ENCODE measurements at regions not wholly inside any gene's neighbourhood (a gene's known extent, or its start where the extent isn't known, plus 50 kb on each side); places are given as distances from the start of the nearest gene placed in this dataset.
"Not testable (repeated sequence)": the region's sequence is repeated elsewhere in the genome, so short reads cannot be mapped to it uniquely, and the experiment has no call there.

- H3K4me3 Mint-ChIP-seq, H3K27me3 Mint-ChIP-seq: not testable (repeated sequence)
Observed at GRCh38 chr2:87582152-87582551, 165.7 kb upstream of the PLGLB2 start.

GRCh38 chr2:87582579-87582978 is 165.3 kb upstream of the PLGLB2 start:
- not testable (repeated sequence) for H3K36me3 Mint-ChIP-seq; H3K4me3 Mint-ChIP-seq; H3K27me3 Mint-ChIP-seq; H3K4me1 Mint-ChIP-seq (ENCODE audit: low read depth); H3K27ac Mint-ChIP-seq; H3K9me3 Mint-ChIP-seq (ENCODE audit: low read depth)

More at GRCh38 chr2:87582152-87582551, 165.7 kb upstream of the PLGLB2 start:
- H3K4me1 Mint-ChIP-seq (ENCODE audit: low read depth); H3K9me3 Mint-ChIP-seq (ENCODE audit: low read depth); H3K36me3 Mint-ChIP-seq; H3K27ac Mint-ChIP-seq: not testable (repeated sequence)

- H3K27me3 Mint-ChIP-seq; H3K4me3 Mint-ChIP-seq; H3K36me3 Mint-ChIP-seq; H3K9me3 Mint-ChIP-seq (ENCODE audit: low read depth); H3K4me1 Mint-ChIP-seq (ENCODE audit: low read depth); H3K27ac Mint-ChIP-seq: not testable (repeated sequence)
Observed at GRCh38 chr2:87583370-87583769, 164.5 kb upstream of the PLGLB2 start.

- not testable (repeated sequence) for H3K36me3 Mint-ChIP-seq; H3K4me3 Mint-ChIP-seq; H3K27me3 Mint-ChIP-seq; H3K9me3 Mint-ChIP-seq (ENCODE audit: low read depth); H3K4me1 Mint-ChIP-seq (ENCODE audit: low read depth)
- H3K27ac Mint-ChIP-seq, result peak overlapping the region; percentile 28
Observed at GRCh38 chr2:87583803-87584202, 164.1 kb upstream of the PLGLB2 start.

- H3K27me3 Mint-ChIP-seq; H3K27ac Mint-ChIP-seq; H3K4me3 Mint-ChIP-seq; H3K36me3 Mint-ChIP-seq; H3K4me1 Mint-ChIP-seq (ENCODE audit: low read depth); H3K9me3 Mint-ChIP-seq (ENCODE audit: low read depth): not testable (repeated sequence)
Observed at GRCh38 chr2:87584268-87584906, 163.5 kb upstream of the PLGLB2 start.

- H3K4me3 Mint-ChIP-seq; H3K4me1 Mint-ChIP-seq (ENCODE audit: low read depth); H3K27ac Mint-ChIP-seq; H3K27me3 Mint-ChIP-seq; H3K36me3 Mint-ChIP-seq; H3K9me3 Mint-ChIP-seq (ENCODE audit: low read depth): not testable (repeated sequence)
Observed at GRCh38 chr2:87587934-87588333, 160.0 kb upstream of the PLGLB2 start.

- H3K4me1 Mint-ChIP-seq (ENCODE audit: low read depth); H3K36me3 Mint-ChIP-seq; H3K4me3 Mint-ChIP-seq; H3K9me3 Mint-ChIP-seq (ENCODE audit: low read depth); H3K27ac Mint-ChIP-seq; H3K27me3 Mint-ChIP-seq: not testable (repeated sequence)
Observed at GRCh38 chr2:87592974-87593373, 154.9 kb upstream of the PLGLB2 start.

- not testable (repeated sequence) for H3K27ac Mint-ChIP-seq; H3K36me3 Mint-ChIP-seq; H3K4me1 Mint-ChIP-seq (ENCODE audit: low read depth); H3K4me3 Mint-ChIP-seq; H3K27me3 Mint-ChIP-seq; H3K9me3 Mint-ChIP-seq (ENCODE audit: low read depth)
Observed at GRCh38 chr2:87593784-87594610, 153.9 kb upstream of the PLGLB2 start.

GRCh38 chr2:87594611-87594992 is 153.3 kb upstream of the PLGLB2 start:
- H3K27me3 Mint-ChIP-seq; H3K27ac Mint-ChIP-seq; H3K36me3 Mint-ChIP-seq; H3K4me1 Mint-ChIP-seq (ENCODE audit: low read depth); H3K9me3 Mint-ChIP-seq (ENCODE audit: low read depth); H3K4me3 Mint-ChIP-seq: not testable (repeated sequence)

GRCh38 chr2:87595017-87595416 is 152.9 kb upstream of the PLGLB2 start:
- H3K27ac Mint-ChIP-seq; H3K36me3 Mint-ChIP-seq; H3K4me1 Mint-ChIP-seq (ENCODE audit: low read depth): not testable (repeated sequence)

GRCh38 chr2:87600961-87601360 is 146.9 kb upstream of the PLGLB2 start:
- not testable (repeated sequence) for H3K4me3 Mint-ChIP-seq; H3K27me3 Mint-ChIP-seq; H3K9me3 Mint-ChIP-seq (ENCODE audit: low read depth); H3K36me3 Mint-ChIP-seq; H3K4me1 Mint-ChIP-seq (ENCODE audit: low read depth); H3K27ac Mint-ChIP-seq

More at GRCh38 chr2:87595017-87595416, 152.9 kb upstream of the PLGLB2 start:
- not testable (repeated sequence) for H3K4me3 Mint-ChIP-seq; H3K27me3 Mint-ChIP-seq; H3K9me3 Mint-ChIP-seq (ENCODE audit: low read depth)

- H3K27me3 Mint-ChIP-seq; H3K36me3 Mint-ChIP-seq; H3K27ac Mint-ChIP-seq; H3K4me3 Mint-ChIP-seq; H3K4me1 Mint-ChIP-seq (ENCODE audit: low read depth); H3K9me3 Mint-ChIP-seq (ENCODE audit: low read depth): not testable (repeated sequence)
Observed at GRCh38 chr2:87602118-87602517, 145.8 kb upstream of the PLGLB2 start.

- not testable (repeated sequence) for H3K4me3 Mint-ChIP-seq; H3K27ac Mint-ChIP-seq; H3K4me1 Mint-ChIP-seq (ENCODE audit: low read depth); H3K9me3 Mint-ChIP-seq (ENCODE audit: low read depth); H3K36me3 Mint-ChIP-seq; H3K27me3 Mint-ChIP-seq
Observed at GRCh38 chr2:87602728-87603127, 145.2 kb upstream of the PLGLB2 start.

- H3K4me3 Mint-ChIP-seq; H3K27me3 Mint-ChIP-seq; H3K36me3 Mint-ChIP-seq; H3K27ac Mint-ChIP-seq; H3K4me1 Mint-ChIP-seq (ENCODE audit: low read depth); H3K9me3 Mint-ChIP-seq (ENCODE audit: low read depth): not testable (repeated sequence)
Observed at GRCh38 chr2:87603418-87604278, 144.2 kb upstream of the PLGLB2 start.

GRCh38 chr2:87604279-87604818 is 143.5 kb upstream of the PLGLB2 start:
- not testable (repeated sequence) for H3K27ac Mint-ChIP-seq; H3K4me3 Mint-ChIP-seq; H3K9me3 Mint-ChIP-seq (ENCODE audit: low read depth); H3K27me3 Mint-ChIP-seq; H3K4me1 Mint-ChIP-seq (ENCODE audit: low read depth); H3K36me3 Mint-ChIP-seq
